Loucy (cell line): ENCODE measurements at regions not wholly inside any gene's neighbourhood (a gene's known extent, or its start where the extent isn't known, plus 50 kb on each side); places are given as distances from the start of the nearest gene placed in this dataset.

Experiments
- H2AFZ ChIP-seq: fragments of 200-600 bp; sonication (generic); 2 replicates; pipeline ENCODE4 v1.6.0; 2016; ENCODE audit warnings: antibody characterized with exemption, mild to moderate bottlenecking, low read length, moderate library complexity
- H3F3A ChIP-seq: fragments of 200-600 bp; 2 replicates; pipeline ENCODE4 v1.6.0; 2016; ENCODE audit warnings: antibody characterized with exemption, low read depth, mild to moderate bottlenecking
- H3K27me3 ChIP-seq: fragments of 200-600 bp; sonication (generic); 2 replicates; pipeline ENCODE4 v1.6.1; 2014; ENCODE audit warnings: low read length, mild to moderate bottlenecking; ENCODE audit not compliant: insufficient read depth, poor library complexity, severe bottlenecking
- H3K36me3 ChIP-seq: fragments of 200-600 bp; sonication (generic); 2 replicates; pipeline ENCODE4 v1.6.1; 2016; ENCODE audit warnings: low read length; ENCODE audit not compliant: insufficient read depth
- H3K4me1 ChIP-seq: fragments of 200-600 bp; sonication (generic); 2 replicates; pipeline ENCODE4 v1.5.1; 2014; ENCODE audit warnings: low read length, mild to moderate bottlenecking; ENCODE audit not compliant: insufficient read depth, poor library complexity, severe bottlenecking
- H3K4me2 ChIP-seq: fragments of 200-600 bp; sonication (generic); 2 replicates; pipeline ENCODE4 v1.6.0; 2014; ENCODE audit warnings: antibody characterized with exemption, low read length, low read depth, mild to moderate bottlenecking; ENCODE audit not compliant: poor library complexity, severe bottlenecking
- H3K4me3 ChIP-seq: fragments of 200-600 bp; sonication (generic); 2 replicates; pipeline ENCODE4 v1.5.1; 2014; ENCODE audit warnings: low read length, mild to moderate bottlenecking, mixed read lengths; ENCODE audit not compliant: poor library complexity, severe bottlenecking
- H3K79me2 ChIP-seq: fragments of 200-600 bp; sonication (generic); 2 replicates; pipeline ENCODE4 v1.6.1; 2014; ENCODE audit warnings: low read length; ENCODE audit not compliant: insufficient read depth
- H3K9ac ChIP-seq: fragments of 200-600 bp; sonication (generic); 2 replicates; pipeline ENCODE4 v1.6.0; 2014; ENCODE audit warnings: mild to moderate bottlenecking, low read depth, low read length, moderate library complexity; ENCODE audit not compliant: poor library complexity, severe bottlenecking
- H3K9me2 ChIP-seq: fragments of 200-600 bp; sonication (generic); replicated peaks from 2 replicates; pipeline ENCODE4 v1.6.1; 2016; ENCODE audit warnings: low read depth, low read length, mixed read lengths
- H3K9me3 ChIP-seq: fragments of 200-600 bp; sonication (generic); 2 replicates; pipeline ENCODE4 v1.6.1; 2014; ENCODE audit warnings: mild to moderate bottlenecking, antibody characterized with exemption, low read length, low read depth; ENCODE audit not compliant: insufficient read depth
- H4K20me1 ChIP-seq: fragments of 200-600 bp; sonication (generic); 2 replicates; pipeline ENCODE4 v1.6.0; 2014; ENCODE audit warnings: antibody characterized with exemption, low read length, mild to moderate bottlenecking; ENCODE audit not compliant: insufficient read depth, poor library complexity, severe bottlenecking
- CTCF ChIP-seq: fragments of 200-600 bp; sonication (generic); conservative IDR thresholded peaks from 2 replicates; pipeline ENCODE4 v1.5.1; 2014; ENCODE audit warnings: mild to moderate bottlenecking, antibody characterized with exemption, low read length
- EZH2phosphoT487 ChIP-seq: fragments of 200-600 bp; IDR thresholded peaks from 2 replicates; pipeline ENCODE4 v1.6.1; 2018; ENCODE audit warnings: antibody characterized with exemption, mild to moderate bottlenecking, moderate library complexity, borderline replicate concordance

- Histone ChIP-seq H3K27me3 (no peaks in the 10 kb centered on the region), H3K4me2 (no peak overlapping the region), H3K9ac (no peak overlapping the region), H3K4me3 (no peak overlapping the region), H3K79me2 (no peaks in the 10 kb centered on the region), H3K4me1 (no peaks in the 10 kb centered on the region), H4K20me1 (no peaks in the 10 kb centered on the region), H3K9me2 (no peaks in the 10 kb centered on the region), H2AFZ (no peak overlapping the region), H3K9me3 (no peaks in the 10 kb centered on the region), H3K36me3 (no peaks in the 10 kb centered on the region), H3F3A (no peaks in the 10 kb centered on the region)
- TF ChIP-seq EZH2phosphoT487 (no peak), CTCF (no peak)
These were observed 572.5 kb downstream of the SQOR start for GRCh38 chr15:46207341-46207740.

- Histone ChIP-seq H3K4me2 (no peak overlapping the region), H3K4me3 (no peak overlapping the region), H3K36me3 (no peaks in the 10 kb centered on the region), H2AFZ (no peak overlapping the region), H3K9me2 (no peaks in the 10 kb centered on the region), H3K4me1 (no peaks in the 10 kb centered on the region), H3K9ac (no peak overlapping the region), H4K20me1 (no peaks in the 10 kb centered on the region), H3K79me2 (no peaks in the 10 kb centered on the region), H3F3A (no peaks in the 10 kb centered on the region), H3K9me3 (no peaks in the 10 kb centered on the region), H3K27me3 (no peaks in the 10 kb centered on the region)
- TF ChIP-seq CTCF (no peak), EZH2phosphoT487 (no peak)
These were observed 578.7 kb downstream of the SQOR start for GRCh38 chr15:46213551-46213950.

- H3K9me2 ChIP-seq: no peaks in the 10 kb centered on the region
- no peak overlapping the region for H2AFZ ChIP-seq
- no peaks in the 10 kb centered on the region for H4K20me1 ChIP-seq
- H3K4me2 ChIP-seq: no peak overlapping the region
- TF ChIP-seq CTCF: no peak
- TF ChIP-seq EZH2phosphoT487: no peak
- H3K4me1 ChIP-seq: no peaks in the 10 kb centered on the region
- no peaks in the 10 kb centered on the region for H3K36me3 ChIP-seq
- no peak overlapping the region for H3K9ac ChIP-seq
- H3F3A ChIP-seq: no peaks in the 10 kb centered on the region
- H3K4me3 ChIP-seq: no peak overlapping the region
- no peaks in the 10 kb centered on the region for H3K9me3 ChIP-seq
- H3K79me2 ChIP-seq: no peaks in the 10 kb centered on the region
- H3K27me3 ChIP-seq: no peaks in the 10 kb centered on the region
These were observed 588.0 kb downstream of the SQOR start for GRCh38 chr15:46222826-46223225.
